GM23338 (cell line): ENCODE measurements at regions not wholly inside any gene's neighbourhood (a gene's known extent, or its start where the extent isn't known, plus 50 kb on each side); places are given as distances from the start of the nearest gene placed in this dataset.

Source experiments
- ATAC-seq: fragments of 200-7000 bp; cut with Tn5 transposase; 3 replicates; pipeline ENCODE4 v1.9.1; 2020
- DNase-seq: peaks from one replicate; pipeline ENCODE4 v3.0.0-alpha.2; 2015; ENCODE audit warnings: low spot score
- H2AFZ ChIP-seq: fragments of 200-600 bp; sonication (generic); 2 replicates; pipeline ENCODE4 v1.8.0; 2016; ENCODE audit warnings: antibody characterized with exemption, mild to moderate bottlenecking, moderate library complexity
- H3F3A ChIP-seq: fragments of 200-600 bp; sonication (generic); replicated peaks from 2 replicates; pipeline ENCODE4 v1.8.0; 2017; ENCODE audit warnings: antibody characterized with exemption, mixed run types, low read depth
- H3K27ac ChIP-seq: fragments of 200-600 bp; sonication (generic); 2 replicates; pipeline ENCODE4 v1.6.1; 2016; ENCODE audit warnings: low read depth
- H3K27me3 ChIP-seq: fragments of 200-600 bp; sonication (generic); 2 replicates; pipeline ENCODE4 v1.8.0; 2016; ENCODE audit warnings: mild to moderate bottlenecking, mixed run types, moderate library complexity; ENCODE audit not compliant: insufficient read depth
- H3K36me3 ChIP-seq: fragments of 200-600 bp; sonication (generic); 2 replicates; pipeline ENCODE4 v1.8.0; 2016; ENCODE audit warnings: mild to moderate bottlenecking; ENCODE audit not compliant: insufficient read depth
- H3K4me1 ChIP-seq: fragments of 200-600 bp; sonication (generic); 2 replicates; pipeline ENCODE4 v1.8.0; 2016; ENCODE audit warnings: mild to moderate bottlenecking, moderate library complexity; ENCODE audit not compliant: insufficient read depth
- H3K4me2 ChIP-seq: fragments of 200-600 bp; sonication (generic); 2 replicates; pipeline ENCODE4 v1.7.1; 2017; ENCODE audit warnings: mixed run types
- H3K4me3 ChIP-seq: fragments of 200-600 bp; sonication (generic); 2 replicates; pipeline ENCODE4 v1.6.1; 2016; ENCODE audit warnings: mixed run types
- H3K79me2 ChIP-seq: fragments of 200-600 bp; sonication (generic); replicated peaks from 2 replicates; pipeline ENCODE4 v1.8.0; 2017; ENCODE audit warnings: mild to moderate bottlenecking; ENCODE audit not compliant: insufficient read depth
- H3K9me2 ChIP-seq: fragments of 200-600 bp; sonication (generic); 2 replicates; pipeline ENCODE4 v1.8.0; 2017; ENCODE audit not compliant: insufficient read depth
- H4K20me1 ChIP-seq: fragments of 200-600 bp; sonication (generic); replicated peaks from 2 replicates; pipeline ENCODE4 v1.8.0; 2017; ENCODE audit warnings: mild to moderate bottlenecking; ENCODE audit not compliant: insufficient read depth
- H3K27ac Mint-ChIP-seq: 2 replicates; pipeline ENCODE4 v1.8.0; 2020; ENCODE audit warnings: inconsistent platforms, mild to moderate bottlenecking, moderate library complexity, mixed read lengths
- H3K27me3 Mint-ChIP-seq: 3 replicates; pipeline ENCODE4 v1.8.0; 2022; ENCODE audit warnings: low read depth, mild to moderate bottlenecking, moderate library complexity, mixed read lengths, inconsistent platforms; ENCODE audit not compliant: insufficient read depth, poor library complexity
- H3K36me3 Mint-ChIP-seq: 3 replicates; pipeline ENCODE4 v1.8.0; 2021; ENCODE audit warnings: low read depth, mild to moderate bottlenecking, inconsistent platforms, moderate library complexity, mixed read lengths
- H3K4me1 Mint-ChIP-seq: 3 replicates; pipeline ENCODE4 v1.8.0; 2020; ENCODE audit warnings: mild to moderate bottlenecking, inconsistent platforms, mixed read lengths
- H3K4me3 Mint-ChIP-seq: 3 replicates; pipeline ENCODE4 v1.8.0; 2021; ENCODE audit warnings: moderate library complexity, mild to moderate bottlenecking, inconsistent platforms, mixed read lengths
- H3K9me3 Mint-ChIP-seq: 3 replicates; pipeline ENCODE4 v1.8.0; 2020; ENCODE audit warnings: moderate library complexity, mild to moderate bottlenecking, inconsistent platforms, mixed read lengths
- CREB1 ChIP-seq: fragments of 250-450 bp; sonication (Bioruptor Pico); IDR thresholded peaks from 2 replicates; pipeline ENCODE4 v1.5.0; 2020; ENCODE audit warnings: low read depth, mild to moderate bottlenecking, moderate library complexity
- EZH2phosphoT487 ChIP-seq: fragments of 200-600 bp; sonication (generic); IDR thresholded peaks from one replicate; pipeline ENCODE4 v1.8.1; 2018; ENCODE audit warnings: antibody characterized with exemption; ENCODE audit not compliant: unreplicated experiment
- JUNB ChIP-seq: IDR thresholded peaks from one replicate; pipeline ENCODE4 v1.6.1; 2016; ENCODE audit warnings: antibody characterized with exemption; ENCODE audit not compliant: unreplicated experiment
- NANOG ChIP-seq: IDR thresholded peaks from 2 replicates; pipeline ENCODE4 v1.6.1; 2016; ENCODE audit warnings: antibody characterized with exemption, borderline replicate concordance
- POLR2AphosphoS5 ChIP-seq: IDR thresholded peaks from 2 replicates; pipeline ENCODE4 v1.6.1; 2016; ENCODE audit warnings: antibody characterized with exemption, low read depth
- STAT1 ChIP-seq: IDR thresholded peaks from one replicate; pipeline ENCODE4 v1.6.1; 2016; ENCODE audit warnings: antibody characterized with exemption; ENCODE audit not compliant: unreplicated experiment
- ZNF114 ChIP-seq: fragments of 250-450 bp; sonication (Bioruptor Pico); IDR thresholded peaks from 2 replicates; pipeline ENCODE4 v1.5.0; 2020; ENCODE audit warnings: mild to moderate bottlenecking, moderate library complexity
- ZNF331 ChIP-seq: fragments of 250-450 bp; sonication (Bioruptor Pico); IDR thresholded peaks from 2 replicates; pipeline ENCODE4 v1.5.0; 2020; ENCODE audit warnings: low read depth, mild to moderate bottlenecking, moderate library complexity
- ZNF462 ChIP-seq: fragments of 250-450 bp; sonication (Bioruptor Pico); IDR thresholded peaks from 2 replicates; pipeline ENCODE4 v1.5.0; 2020; ENCODE audit warnings: mild to moderate bottlenecking, moderate library complexity
- TF ChIP-seq, protein P1 (sequence below), 2 experiments: fragments of 200-600 bp in 1 of 2; sonication (generic) in 1 of 2; conservative IDR thresholded peaks; 2 replicates each; pipeline versions ENCODE4 v1.5.1 to v1.6.1; 2016 to 2017; ENCODE audit warnings: antibody characterized with exemption in 2 of 2, low read depth in 2 of 2, mild to moderate bottlenecking in 2 of 2, moderate library complexity in 1 of 2

DNA sequence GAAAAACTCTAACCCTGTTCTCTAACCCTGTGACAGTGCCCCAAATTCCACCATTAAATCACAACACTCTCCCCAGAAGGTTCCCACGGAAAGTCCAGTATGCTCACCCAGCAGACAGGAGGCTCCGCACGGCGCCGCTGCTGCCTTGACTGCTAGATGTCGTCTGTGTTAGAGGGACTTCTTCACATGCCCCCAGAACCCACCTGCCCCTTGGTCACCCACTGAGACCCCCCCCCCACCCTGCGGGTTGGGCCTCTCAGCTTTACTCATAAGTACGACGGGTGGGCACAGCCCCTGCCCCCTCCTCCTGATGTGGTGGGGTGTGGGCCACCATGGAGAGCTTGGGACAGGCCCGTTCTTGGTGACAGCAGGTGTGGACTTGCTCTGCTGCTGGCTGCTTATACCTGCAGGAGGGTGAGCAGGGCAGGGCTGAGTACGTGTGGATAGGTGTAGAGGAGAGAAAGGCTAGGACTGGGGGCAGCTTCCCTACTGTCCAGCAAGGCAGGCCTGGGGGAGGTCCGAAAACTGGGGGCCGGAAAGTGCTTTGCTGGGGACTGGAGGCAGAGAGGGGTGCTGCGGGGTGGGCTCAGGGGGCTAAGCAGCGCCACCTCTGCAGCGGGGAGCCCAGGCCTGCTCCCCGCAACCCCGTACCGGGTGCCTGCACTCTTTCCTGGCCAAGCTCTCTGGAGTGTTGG is 57.5 kb upstream of the OLFM1 start (continued):
- TF ChIP-seq, protein P1, sequence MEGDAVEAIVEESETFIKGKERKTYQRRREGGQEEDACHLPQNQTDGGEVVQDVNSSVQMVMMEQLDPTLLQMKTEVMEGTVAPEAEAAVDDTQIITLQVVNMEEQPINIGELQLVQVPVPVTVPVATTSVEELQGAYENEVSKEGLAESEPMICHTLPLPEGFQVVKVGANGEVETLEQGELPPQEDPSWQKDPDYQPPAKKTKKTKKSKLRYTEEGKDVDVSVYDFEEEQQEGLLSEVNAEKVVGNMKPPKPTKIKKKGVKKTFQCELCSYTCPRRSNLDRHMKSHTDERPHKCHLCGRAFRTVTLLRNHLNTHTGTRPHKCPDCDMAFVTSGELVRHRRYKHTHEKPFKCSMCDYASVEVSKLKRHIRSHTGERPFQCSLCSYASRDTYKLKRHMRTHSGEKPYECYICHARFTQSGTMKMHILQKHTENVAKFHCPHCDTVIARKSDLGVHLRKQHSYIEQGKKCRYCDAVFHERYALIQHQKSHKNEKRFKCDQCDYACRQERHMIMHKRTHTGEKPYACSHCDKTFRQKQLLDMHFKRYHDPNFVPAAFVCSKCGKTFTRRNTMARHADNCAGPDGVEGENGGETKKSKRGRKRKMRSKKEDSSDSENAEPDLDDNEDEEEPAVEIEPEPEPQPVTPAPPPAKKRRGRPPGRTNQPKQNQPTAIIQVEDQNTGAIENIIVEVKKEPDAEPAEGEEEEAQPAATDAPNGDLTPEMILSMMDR (conservative IDR thresholded peaks at IDR 0.05; ENCODE audit: low read depth in 2 of 2) = no peak

- H3K36me3 ChIP-seq = no peaks in the 10 kb centered on the region
- ATAC-seq (peak; percentile 48; the same call in 2 of the 3 replicates), DNase-seq (no peak)
- H3K27ac ChIP-seq = no peak overlapping the region
- no peak overlapping the region for H2AFZ ChIP-seq
- no peaks in the 10 kb centered on the region for H4K20me1 ChIP-seq
- no peaks in the 10 kb centered on the region for H3K79me2 ChIP-seq
- Mint-ChIP-seq H3K27me3 (peaks cover 7% of the 10 kb centered on the region), H3K4me3 (no peak overlapping the region), H3K9me3 (no peaks in the 10 kb centered on the region), H3K4me1 (no peaks in the 10 kb centered on the region; the same call in none of the 3 replicates), H3K27ac (no peak overlapping the region), H3K36me3 (no peaks in the 10 kb centered on the region)
- no peaks in the 10 kb centered on the region for H3F3A ChIP-seq
- no peaks in the 10 kb centered on the region for H3K9me2 ChIP-seq
- H3K4me1 ChIP-seq = no peaks in the 10 kb centered on the region
- no peak overlapping the region for H3K4me3 ChIP-seq
- H3K4me2 ChIP-seq = no peak overlapping the region
- H3K27me3 ChIP-seq = no peaks in the 10 kb centered on the region
- TF ChIP-seq STAT1 (no peak), NANOG (no peak), ZNF331 (CRISPR knock-in tag) (no peak), POLR2AphosphoS5 (no peak), ZNF114 (CRISPR knock-in tag) (no peak), ZNF462 (CRISPR knock-in tag) (no peak), EZH2phosphoT487 (no peak), JUNB (no peak), CREB1 (CRISPR knock-in tag) (no peak)
Observed at GRCh38 chr9:135030566-135031226, 56.8 kb upstream of the OLFM1 start.
